CD4-positive, alpha-beta T cell treated with Interleukin-17A for 1 hour (primary cell): ENCODE measurements at regions not wholly inside any gene's neighbourhood (a gene's known extent, or its start where the extent isn't known, plus 50 kb on each side); places are given as distances from the start of the nearest gene placed in this dataset.
A peak's percentile ranks its signal among the peaks of the same experiment; 100 is the strongest.

Experiments used
- DNase-seq: peaks from one replicate; pipeline ENCODE4 v3.0.0-alpha.2; 2020

- DNase-seq, result no peak
These were observed 261.5 kb downstream of the TRIB2 start for GRCh38 chr2:12978066-12978835.

GRCh38 chr2:12979066-12979465 is 262.3 kb downstream of the TRIB2 start:
- DNase-seq, result no peak

- DNase-seq, result no peak
These were observed 264.1 kb downstream of the TRIB2 start for GRCh38 chr2:12980817-12981216.

GRCh38 chr2:12982149-12982584 is 265.4 kb downstream of the TRIB2 start:
- no peak for DNase-seq

- DNase-seq, result no peak
These were observed 270.5 kb downstream of the TRIB2 start for GRCh38 chr2:12987246-12987645.

- DNase-seq, result no peak
These were observed 271.5 kb downstream of the TRIB2 start for GRCh38 chr2:12988279-12988678.

GRCh38 chr2:12990523-12990922 is 273.8 kb downstream of the TRIB2 start:
- DNase-seq, result peak; percentile 8

GRCh38 chr2:12998685-12999084 is 281.9 kb downstream of the TRIB2 start:
- no peak for DNase-seq

- no peak for DNase-seq
These were observed 284.1 kb downstream of the TRIB2 start for GRCh38 chr2:13000664-13001363.

GRCh38 chr2:13001408-13001807 is 284.7 kb downstream of the TRIB2 start:
- DNase-seq, result no peak

- no peak for DNase-seq
These were observed 286.0 kb downstream of the TRIB2 start for GRCh38 chr2:13002536-13003331.

GRCh38 chr2:13003500-13003899 is 286.8 kb downstream of the TRIB2 start:
- DNase-seq, result no peak

GRCh38 chr2:13005048-13005447 is 288.3 kb downstream of the TRIB2 start:
- DNase-seq, result no peak

- no peak for DNase-seq
These were observed 289.1 kb downstream of the TRIB2 start for GRCh38 chr2:13005761-13006335.

- DNase-seq, result no peak
These were observed 289.7 kb downstream of the TRIB2 start for GRCh38 chr2:13006426-13006825.

- peak; percentile 76 for DNase-seq
These were observed 290.3 kb downstream of the TRIB2 start for GRCh38 chr2:13006829-13007717.

- no peak for DNase-seq
These were observed 292.4 kb downstream of the TRIB2 start for GRCh38 chr2:13009027-13009642.

- DNase-seq, result no peak
These were observed 293.5 kb downstream of the TRIB2 start for GRCh38 chr2:13010283-13010682.

- no peak for DNase-seq
These were observed 298.0 kb downstream of the TRIB2 start for GRCh38 chr2:13014783-13015182.

GRCh38 chr2:13015532-13016320 is 299.0 kb downstream of the TRIB2 start:
- no peak for DNase-seq

- DNase-seq, result no peak
These were observed 301.8 kb downstream of the TRIB2 start for GRCh38 chr2:13018490-13018889.
